AG10803 (cell line): ENCODE measurements at regions not wholly inside any gene's neighbourhood (a gene's known extent, or its start where the extent isn't known, plus 50 kb on each side); places are given as distances from the start of the nearest gene placed in this dataset.

Experiments used
- DNase-seq: peaks from one replicate; pipeline ENCODE4 v3.0.0; 2010; ENCODE audit warnings: low read depth
- H3K4me3 ChIP-seq: 2 replicates; pipeline ENCODE4 v1.5.1; 2011; ENCODE audit warnings: mild to moderate bottlenecking, low read length, control low read depth
- TF ChIP-seq, protein P1 (sequence below): conservative IDR thresholded peaks from 2 replicates; pipeline ENCODE4 v1.5.1; 2011; ENCODE audit warnings: mild to moderate bottlenecking, low read length, control low read depth, inconsistent platforms

DNA sequence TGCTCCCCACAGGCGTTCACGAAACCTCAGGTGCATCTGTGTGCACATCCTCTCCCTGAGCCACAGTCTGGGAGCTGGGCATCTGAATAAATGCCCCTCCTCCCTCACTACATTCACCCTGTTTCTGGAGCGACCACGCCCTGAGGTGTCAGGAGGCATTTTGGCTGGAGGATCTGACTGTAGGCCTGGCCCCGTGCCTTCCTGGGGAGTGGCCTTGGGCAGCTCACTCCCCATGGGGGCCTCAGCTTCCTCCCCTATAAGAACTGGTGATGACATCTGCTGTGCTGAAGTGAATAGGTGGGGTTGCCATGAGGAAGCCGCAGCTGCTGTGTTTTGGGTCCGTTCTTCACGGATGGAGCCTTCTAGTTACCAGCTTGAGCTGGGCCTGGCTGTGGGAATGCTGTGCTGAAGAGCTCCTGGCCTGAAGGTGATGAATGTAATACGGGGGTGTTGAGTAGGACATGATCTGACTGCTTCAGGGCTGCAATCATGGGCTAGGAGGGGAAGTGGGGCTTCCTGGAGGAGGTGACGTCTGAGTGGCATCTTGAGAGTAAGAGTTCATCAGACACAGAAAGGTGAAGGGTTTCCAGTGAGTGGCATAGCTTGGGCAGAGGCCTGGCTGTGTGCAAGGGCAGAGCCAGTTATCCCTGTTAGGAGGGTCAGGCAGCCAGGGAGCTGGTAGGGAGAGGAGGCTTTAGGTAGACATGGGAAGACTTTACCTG is 58.2 kb downstream of the GLI2 start:
- TF ChIP-seq, protein P1, sequence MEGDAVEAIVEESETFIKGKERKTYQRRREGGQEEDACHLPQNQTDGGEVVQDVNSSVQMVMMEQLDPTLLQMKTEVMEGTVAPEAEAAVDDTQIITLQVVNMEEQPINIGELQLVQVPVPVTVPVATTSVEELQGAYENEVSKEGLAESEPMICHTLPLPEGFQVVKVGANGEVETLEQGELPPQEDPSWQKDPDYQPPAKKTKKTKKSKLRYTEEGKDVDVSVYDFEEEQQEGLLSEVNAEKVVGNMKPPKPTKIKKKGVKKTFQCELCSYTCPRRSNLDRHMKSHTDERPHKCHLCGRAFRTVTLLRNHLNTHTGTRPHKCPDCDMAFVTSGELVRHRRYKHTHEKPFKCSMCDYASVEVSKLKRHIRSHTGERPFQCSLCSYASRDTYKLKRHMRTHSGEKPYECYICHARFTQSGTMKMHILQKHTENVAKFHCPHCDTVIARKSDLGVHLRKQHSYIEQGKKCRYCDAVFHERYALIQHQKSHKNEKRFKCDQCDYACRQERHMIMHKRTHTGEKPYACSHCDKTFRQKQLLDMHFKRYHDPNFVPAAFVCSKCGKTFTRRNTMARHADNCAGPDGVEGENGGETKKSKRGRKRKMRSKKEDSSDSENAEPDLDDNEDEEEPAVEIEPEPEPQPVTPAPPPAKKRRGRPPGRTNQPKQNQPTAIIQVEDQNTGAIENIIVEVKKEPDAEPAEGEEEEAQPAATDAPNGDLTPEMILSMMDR: no peak
- peak; percentile 34 for DNase-seq
- no peak overlapping the region for H3K4me3 ChIP-seq

GRCh38 chr2:120794716-120795115 is 59.0 kb downstream of the GLI2 start:
- no peak overlapping the region for H3K4me3 ChIP-seq
- TF ChIP-seq, protein P1: no peak
- DNase-seq: peak; percentile 84

DNA sequence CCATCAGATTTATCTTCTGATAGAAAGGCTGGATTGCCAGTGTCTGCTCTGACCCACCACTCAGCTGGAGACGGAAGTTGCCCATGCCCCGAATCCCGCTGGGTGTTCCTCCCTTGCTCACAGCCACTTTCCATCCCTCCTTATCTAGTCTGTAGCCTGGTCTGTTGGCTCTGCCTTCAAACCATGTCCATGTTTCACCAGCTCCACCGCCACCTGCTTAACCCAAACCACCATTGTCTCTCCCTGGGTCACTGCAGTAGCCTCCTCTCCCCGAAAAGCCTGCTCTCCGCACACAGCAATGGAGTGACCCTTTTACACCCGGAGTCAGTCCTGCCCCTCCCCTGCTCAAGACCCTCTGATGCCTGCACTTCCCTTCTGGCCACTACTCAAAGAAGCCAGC is 60.4 kb downstream of the GLI2 start:
- no peak for DNase-seq
- TF ChIP-seq, protein P1: no peak
- no peak overlapping the region for H3K4me3 ChIP-seq

DNA sequence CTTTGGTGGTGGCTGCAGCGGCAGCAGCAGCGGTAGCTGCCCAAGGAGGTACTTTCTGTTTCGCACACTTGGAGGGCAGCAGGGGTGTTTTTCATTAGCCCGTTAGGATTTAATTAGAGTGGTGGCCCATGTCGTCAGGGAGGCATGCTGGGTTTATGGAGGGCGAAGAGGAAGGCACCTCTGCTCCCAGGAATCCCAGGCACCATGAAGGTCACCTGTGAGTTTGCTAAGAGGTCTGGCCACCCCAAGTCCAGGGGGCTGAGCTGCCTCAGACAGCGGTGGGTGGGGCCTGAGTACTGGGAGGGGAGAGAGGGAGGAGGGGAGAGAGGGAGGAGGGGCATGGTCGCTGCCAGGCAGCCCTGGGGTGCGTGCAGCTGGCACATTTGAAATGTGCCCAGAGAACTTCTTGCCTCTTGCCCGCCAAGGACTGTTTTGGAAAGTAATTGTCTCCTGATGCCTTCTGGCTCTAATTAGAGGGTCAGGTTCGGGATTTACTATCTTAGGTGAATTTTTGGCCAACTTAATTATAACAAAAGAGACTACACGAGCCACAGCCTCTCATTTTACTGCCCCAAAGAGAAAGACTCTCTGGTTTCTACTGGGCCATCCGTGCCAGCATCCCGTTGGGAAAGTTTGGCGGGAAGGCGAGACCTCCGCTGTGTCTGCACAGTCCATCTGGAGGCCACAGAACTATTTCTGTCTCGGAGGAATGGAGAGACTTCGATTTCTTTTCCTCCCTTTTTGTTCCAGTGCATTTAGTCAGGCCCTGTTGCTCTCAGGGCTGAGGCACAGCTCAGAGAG is 62.0 kb downstream of the GLI2 start:
- peak; percentile 65 for DNase-seq
- H3K4me3 ChIP-seq: peak overlapping the region; percentile 47
- TF ChIP-seq, protein P1: no peak

- H3K4me3 ChIP-seq: no peak overlapping the region
- TF ChIP-seq, protein P1: no peak
- peak; percentile 31 for DNase-seq
Measured at GRCh38 chr2:120798567-120799247, 63.0 kb downstream of the GLI2 start.

GRCh38 chr2:120802158-120802557 is 66.5 kb downstream of the GLI2 start:
- TF ChIP-seq, protein P1: peak; percentile 18; the same call in 1 of the 2 replicates
- H3K4me3 ChIP-seq: no peak overlapping the region
- peak; percentile 80 for DNase-seq
